ENCODE measurements at regions not wholly inside any gene's neighbourhood (a gene's known extent, or its start where the extent isn't known, plus 50 kb on each side); places are given as distances from the start of the nearest gene placed in this dataset.
"Not testable (repeated sequence)": the region's sequence is repeated elsewhere in the genome, so short reads cannot be mapped to it uniquely, and the experiment has no call there.

DNA sequence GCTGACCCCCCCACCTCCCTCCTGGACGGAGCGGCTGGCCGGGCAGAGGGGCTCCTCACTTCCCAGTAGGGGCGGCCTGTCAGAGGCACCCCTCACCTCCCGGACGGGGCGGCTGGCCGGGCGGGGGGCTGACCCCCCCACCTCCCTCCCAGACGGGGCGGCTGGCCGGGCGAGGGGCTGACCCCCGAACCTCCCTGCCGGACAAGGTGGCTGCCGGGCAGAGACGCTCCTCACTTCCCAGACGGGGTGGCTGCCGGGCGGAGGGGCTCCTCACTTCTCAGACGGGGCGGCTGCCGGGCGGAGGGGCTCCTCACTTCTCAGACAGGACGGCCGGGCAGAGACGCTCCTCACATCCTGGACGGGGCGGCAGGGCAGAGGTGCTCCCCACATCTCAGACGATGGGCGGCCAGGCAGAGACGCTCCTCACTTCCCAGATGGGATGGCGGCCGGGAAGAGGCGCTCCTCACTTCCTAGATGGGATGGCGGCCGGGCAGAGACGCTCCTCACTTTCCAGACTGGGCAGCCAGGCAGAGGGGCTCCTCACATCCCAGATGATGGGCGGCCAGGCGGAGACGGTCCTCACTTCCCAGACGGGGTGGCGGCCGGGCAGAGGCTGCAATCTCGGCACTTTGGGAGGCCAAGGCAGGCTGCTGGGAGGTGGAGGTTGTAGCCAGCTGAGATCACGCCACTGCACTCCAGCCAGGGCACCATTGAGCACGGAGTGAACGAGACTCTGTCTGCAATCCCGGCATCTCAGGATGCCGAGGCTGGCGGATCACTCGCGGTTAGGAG is 66.2 kb upstream of the PAPPA2 start:
- not testable (repeated sequence) for DNase-seq (ENCODE audit: low spot score)

DNA sequence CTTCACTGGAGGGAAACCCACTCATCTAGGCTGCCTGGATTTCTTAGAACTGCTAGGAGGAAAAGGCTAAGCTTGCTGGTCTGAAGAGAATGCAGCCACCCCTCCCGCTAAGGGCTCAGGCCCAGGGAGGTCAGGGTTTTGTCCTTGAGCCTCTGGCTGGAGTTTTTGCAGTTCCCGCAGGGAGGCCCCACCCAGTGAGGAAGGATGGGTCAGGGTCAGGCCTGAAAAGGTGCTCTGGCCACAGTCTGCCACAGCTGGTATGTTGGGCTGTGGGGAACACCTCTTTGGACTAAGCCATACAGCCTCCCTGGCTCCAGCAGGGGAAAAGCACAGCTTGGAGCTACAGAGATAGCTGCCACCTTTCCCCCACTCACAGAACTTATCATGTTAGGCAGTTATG is 71.4 kb upstream of the PAPPA2 start:
- DNase-seq (ENCODE audit: low spot score): no peak

DNA sequence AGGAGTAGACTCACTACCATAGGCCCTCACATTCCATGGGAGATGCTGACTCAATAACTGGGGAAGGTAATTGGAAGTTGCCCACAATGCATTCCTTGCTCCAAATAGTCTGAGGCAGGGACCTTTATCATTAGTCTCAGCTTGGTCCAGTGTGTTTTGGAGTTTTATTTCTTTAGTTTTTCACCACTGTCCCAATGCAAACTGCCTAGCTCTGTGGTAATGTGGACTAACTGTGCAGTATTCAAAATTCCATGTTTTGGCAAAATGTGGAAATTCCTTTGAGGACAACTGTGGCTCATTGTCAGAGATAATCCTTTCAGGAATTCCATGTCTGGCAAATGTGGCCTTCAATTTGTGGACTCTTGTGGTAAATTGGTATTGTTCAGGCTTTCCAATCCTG is 78.1 kb upstream of the PAPPA2 start:
- DNase-seq (ENCODE audit: low spot score): no peak

DNA sequence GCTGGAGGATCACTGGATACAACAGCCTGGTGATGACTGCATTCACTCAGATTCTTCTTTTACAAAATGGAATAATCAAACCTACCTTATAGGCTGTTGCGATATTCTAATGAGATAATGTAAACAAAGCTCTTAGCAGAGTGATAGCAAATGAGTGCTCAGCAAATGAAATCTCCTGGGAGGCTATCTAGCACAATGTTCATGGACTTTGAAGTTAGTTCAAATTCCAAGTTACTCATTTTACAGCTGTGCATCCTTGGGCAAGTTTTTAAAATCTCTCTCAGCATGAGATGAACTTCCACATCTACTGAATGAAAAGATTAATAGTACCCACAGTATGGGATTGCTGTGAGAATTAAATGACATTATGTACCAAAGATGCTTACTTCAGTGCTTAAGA is 80.8 kb upstream of the PAPPA2 start:
- DNase-seq (ENCODE audit: low spot score): no peak

DNA sequence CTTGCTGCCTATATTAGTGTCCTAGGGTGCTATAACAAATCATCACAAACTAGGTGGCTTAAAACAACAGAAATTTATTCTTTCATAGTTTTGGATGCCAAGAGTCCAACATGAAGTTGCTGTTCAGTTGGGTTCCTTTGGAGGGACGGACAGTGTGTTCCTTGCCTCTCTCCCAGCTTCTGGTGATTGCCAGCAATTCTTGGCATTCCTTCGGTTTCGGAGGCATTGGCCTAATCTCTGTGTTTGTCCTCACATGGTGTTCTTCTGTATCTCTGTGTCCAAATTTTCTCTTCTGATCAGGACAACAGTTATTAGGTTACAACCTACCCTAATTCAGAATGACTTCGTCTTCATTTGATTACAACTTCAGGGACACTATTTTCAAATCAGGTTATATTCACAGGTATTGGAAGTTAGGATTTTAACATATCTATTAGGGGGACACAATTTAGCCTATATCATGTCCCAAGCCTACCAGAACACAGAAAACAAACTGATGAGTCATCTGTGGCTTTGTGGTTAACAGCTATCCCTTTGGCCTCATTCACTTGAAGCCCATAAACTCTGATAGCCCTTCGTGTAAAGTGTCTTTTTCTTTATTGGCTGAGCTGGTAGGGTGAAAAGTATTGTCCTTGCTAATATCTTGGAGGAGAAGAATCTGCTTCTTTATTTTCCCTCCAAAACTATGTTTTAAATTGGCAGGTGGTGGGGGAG is 83.2 kb upstream of the PAPPA2 start:
- no peak for DNase-seq (ENCODE audit: low spot score)

DNA sequence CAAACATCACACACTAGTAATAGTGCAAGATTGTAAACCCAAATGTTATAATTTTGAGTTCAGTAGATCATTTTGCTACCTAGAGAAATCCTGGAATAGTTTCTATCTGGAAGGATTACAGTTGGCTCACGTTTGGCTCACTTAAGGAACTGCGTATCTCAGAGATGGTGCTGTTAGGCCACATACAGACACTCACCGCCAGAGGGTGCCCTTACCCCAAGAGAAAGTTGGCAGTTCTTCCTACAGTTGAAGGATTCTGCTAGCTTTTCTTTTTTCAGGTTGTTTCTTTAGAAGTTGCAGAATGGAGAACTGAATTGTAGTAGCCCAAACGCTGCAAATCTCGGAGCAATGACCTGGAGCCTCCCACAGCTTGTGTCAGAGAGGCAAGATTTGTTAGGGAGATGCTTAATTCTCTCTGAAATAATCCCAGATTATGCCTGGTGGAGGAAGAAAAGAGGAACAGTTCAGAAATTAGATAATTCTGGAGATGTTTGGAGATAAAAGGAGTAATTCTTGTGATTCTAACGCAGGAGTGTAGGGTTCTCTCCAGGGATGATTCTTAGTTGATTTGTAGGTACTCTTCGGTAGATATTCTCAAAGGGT is 87.9 kb upstream of the PAPPA2 start:
- peak; percentile 27 for DNase-seq (ENCODE audit: low spot score)

DNA sequence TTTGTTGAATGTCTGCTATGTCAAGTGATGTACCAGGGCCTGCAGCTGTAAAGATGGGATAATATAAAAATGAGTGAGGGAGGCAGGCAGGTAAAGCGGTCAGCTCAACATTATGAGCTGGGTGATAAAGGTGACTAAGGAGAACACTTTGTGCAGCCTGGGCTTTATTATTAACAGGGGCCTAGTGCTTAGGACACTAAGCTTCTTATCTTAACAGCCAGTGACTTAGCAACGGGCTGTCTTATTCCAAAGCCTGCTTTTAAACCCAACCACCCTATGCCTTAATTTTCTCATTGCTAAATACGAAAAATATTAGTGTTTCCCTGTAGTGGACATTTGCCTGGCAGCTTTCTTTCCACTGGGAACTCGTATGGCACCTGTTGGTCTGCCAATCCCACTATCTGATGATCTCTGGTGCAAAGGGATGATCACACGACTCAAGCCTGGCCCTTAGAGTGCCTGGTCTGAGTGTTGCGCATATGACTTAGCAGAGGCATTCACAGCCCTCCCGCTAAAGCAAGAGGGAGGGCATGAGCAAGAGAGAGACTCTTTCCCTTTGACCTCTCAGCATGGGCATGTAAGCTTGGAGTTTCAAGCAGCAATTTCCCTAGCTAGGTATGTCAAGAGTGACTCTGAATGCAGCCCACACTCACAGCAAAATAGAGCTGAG is 98.6 kb upstream of the PAPPA2 start:
- DNase-seq (ENCODE audit: low spot score): no peak

DNA sequence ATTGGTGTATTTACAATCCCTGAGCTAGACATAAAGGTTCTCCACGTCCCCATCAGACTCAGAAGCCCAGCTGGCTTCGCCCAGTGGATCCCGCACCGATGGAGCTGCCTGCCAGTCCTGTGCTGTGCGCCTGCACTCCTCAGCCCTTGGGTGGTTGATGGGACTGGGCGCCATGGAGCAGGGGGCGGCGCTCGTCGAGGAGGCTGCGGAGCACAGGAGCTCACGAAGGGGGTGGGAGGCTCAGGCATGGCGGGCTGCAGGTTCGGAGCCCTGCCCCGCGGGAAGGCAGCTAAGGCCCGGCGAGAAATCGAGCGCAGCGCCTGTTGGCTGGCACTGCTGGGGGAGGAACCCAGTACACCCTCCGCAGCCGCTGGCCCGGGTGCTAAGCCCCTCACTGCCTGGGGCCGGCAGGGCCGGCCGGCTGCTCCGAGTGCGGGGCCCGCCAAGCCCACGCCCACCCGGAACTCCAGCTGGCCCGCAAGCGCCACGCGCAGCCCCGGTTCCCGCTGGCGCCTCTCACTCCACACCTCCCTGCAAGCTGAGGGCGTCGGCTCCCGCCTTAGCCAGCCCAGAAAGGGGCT is 113.8 kb upstream of the PAPPA2 start:
- DNase-seq (ENCODE audit: low spot score): not testable (repeated sequence)

DNA sequence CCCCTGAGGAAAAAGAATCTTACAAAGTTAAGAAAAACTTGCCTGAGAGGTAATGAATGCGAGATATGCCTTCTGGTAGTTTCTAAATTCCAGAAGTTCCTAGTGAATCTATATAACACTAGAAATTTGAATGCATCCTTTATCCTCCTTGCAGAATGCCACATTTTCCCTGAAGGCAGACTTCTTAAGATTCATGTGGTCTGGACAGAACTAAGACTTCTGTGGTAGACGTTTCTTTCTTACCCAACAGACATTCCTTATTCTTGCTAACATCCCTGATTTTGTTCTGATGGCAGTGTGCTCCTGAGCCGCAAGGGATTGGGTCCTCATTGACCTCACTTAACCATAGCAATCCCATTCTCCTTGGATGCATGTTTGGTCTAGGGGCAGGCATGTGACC is 121.3 kb upstream of the PAPPA2 start:
- no peak for DNase-seq (ENCODE audit: low spot score)

DNA sequence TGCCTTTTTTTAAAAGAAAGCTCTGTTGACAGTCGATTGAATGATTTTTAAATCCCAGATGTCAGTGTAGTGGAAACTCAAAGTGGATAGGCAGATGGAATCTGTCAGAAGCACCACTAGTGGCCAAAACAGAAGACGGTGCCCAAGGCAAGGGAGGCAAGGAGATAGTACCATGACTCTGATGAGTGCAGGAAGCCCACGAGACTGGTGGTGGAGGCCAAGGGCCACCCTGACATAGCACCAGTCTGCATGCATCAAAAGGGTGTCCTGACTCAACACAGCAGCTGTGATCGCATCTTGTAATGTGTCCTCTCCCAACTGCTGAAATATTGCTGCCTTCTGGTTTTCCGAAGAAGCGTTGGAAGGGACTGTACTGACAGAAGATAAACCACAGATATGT is 124.1 kb upstream of the PAPPA2 start:
- DNase-seq (ENCODE audit: low spot score): no peak

DNA sequence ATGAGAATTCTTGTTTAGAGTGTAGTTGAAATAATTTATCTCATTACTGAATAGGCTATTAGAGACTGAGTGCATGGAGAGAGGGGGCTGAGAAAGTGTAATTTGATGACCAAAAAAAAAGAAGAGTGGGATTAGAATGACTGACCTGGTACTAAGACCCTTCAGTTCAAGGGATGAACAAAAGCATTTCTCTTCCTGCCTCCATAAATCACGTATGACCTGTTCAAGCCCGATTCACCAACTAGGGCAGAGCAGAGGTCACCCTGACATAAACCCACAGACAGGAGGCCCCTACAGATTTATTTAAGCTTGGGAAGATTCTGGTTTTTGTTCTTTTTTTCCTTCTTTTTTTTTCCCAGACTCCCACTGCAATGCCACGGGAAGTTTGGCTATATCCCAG is 123.7 kb upstream of the COP1 start:
- DNase-seq (ENCODE audit: low spot score): no peak

DNA sequence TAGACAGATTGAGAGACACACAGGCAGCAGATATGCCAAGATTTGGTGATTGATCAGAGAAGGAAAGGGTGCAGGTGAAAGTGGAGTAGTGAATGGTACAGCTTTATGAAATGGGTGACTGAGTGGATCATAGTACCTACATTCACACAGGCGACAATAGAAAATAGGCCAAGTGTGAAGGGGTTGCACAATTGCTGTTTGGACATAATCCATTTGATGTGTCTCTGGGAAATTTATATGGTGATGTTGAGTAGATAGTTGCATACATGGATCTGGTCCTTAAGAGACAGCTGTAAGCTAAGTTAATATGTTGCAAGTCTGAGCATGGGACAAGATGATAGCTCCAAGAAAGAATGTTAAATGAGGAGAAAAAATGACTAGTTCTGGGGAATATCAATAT is 118.6 kb upstream of the COP1 start:
- no peak for DNase-seq (ENCODE audit: low spot score)

DNA sequence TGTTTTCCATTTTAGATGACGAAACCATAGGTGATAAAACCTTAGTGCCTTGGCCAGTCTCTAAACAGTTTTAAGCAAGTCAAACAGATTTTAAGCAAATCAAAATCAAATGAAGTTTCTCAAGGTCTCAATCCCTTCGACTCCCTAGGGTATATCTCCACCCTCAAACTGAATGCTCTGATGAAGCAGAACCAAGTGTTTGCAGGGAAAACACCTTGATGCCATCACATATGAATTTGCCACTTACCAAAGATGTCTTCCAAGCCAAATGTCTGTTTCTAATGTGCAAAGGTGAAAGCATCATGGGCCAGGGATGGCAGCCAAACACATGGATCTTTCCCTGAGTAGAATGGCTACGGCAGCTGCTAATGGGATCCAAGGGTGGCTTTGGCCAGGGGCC is 116.4 kb upstream of the COP1 start:
- DNase-seq (ENCODE audit: low spot score): no peak

DNA sequence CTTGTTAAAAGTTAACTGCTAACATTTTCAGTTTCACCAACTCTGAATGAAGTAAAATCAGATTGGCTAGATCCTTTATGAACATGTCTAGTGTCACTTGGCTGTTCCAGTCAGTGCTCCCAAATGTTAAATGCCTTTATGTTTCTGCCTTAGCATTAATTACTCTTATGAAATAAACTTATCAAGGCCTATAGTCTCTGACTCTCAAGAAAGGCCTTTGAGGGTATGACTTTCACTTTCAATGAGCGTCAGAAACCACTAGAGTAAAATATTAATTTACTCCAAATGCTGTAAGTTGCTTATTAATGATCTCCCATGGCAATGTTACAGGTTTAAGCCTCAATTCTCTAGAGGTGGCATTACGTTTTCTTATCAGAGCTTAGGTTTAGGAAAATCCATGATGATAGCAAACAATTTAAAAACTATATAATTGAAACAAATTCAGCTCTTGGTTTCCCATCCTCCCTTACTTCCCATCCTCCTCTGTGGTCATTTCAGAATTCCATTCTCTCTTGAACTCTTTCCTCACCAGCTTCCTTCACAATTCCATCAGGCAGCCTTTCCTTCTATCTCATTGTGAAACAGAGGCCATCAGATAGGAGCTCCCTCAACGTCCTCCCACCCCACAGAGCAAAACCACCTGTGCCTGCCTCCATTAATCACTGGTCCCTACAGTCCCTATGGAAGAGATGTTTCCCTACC is 108.6 kb upstream of the COP1 start:
- no peak for DNase-seq (ENCODE audit: low spot score)

DNA sequence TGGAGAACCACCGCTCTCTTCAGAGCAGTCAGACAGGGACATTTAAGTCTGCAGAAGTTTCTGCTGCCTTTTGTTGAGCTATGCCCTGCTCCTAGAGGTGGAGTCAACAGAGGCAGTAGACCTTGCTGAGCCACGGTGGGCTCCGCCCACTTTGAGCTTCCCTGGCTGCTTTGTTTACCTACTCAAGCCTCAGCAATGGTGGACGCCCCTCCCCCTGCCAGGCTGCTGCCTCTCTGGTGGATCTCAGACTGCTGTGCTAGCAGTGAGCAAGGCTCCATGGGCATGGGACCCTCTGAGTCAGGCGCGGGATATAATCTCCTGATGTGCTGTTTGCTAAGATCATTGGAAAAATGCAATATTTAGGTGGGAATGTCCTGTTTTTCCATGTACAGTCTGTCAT is 89.5 kb upstream of the COP1 start:
- not testable (repeated sequence) for DNase-seq (ENCODE audit: low spot score)

DNA sequence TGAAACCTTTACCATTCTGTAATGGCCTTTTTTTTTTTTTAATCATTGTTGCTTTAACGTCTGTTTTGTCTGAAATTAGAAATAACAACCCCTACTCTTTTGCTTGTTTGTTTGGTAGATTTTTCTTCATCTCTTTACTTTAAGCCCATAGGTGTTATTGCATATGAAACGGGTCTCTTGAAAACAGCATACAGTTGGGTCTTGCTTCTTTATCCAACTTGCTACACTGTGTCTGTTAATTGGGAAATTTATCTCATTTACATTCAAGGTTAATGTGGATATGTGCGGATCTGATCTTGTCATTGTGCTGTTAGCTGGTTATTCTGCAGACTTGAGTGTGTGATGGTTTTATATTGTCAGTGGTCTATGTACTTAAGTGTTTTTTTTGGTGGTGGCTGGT is 78.9 kb upstream of the COP1 start:
- no peak for DNase-seq (ENCODE audit: low spot score)

DNA sequence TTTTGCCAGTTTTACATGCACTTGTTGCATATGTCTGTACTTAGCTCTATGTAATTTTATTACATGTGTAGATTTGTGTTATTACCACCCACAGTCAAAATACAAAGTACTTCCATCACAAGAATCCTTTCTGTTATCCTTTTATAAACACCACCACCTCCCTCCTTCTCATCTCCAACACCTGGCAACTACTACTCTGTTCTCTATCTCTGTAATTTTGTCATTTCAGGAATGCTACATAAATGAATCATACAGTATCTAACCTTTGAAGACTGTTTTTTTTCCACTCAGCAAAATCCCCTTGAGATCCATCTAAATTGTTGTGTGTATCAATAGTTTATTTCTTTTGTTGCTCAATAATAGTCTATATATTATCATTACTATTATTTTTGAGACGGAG is 64.5 kb upstream of the COP1 start:
- no peak for DNase-seq (ENCODE audit: low spot score)
